ENCODE measurements at regions not wholly inside any gene's neighbourhood (a gene's known extent, or its start where the extent isn't known, plus 50 kb on each side); places are given as distances from the start of the nearest gene placed in this dataset.

GRCh38 chr1:2910211-2910610, 108.7 kb upstream of the TTC34 start:
- intact Hi-C loops (cut with DNase I), result no loop called here
- no peak for DNase-seq

DNA sequence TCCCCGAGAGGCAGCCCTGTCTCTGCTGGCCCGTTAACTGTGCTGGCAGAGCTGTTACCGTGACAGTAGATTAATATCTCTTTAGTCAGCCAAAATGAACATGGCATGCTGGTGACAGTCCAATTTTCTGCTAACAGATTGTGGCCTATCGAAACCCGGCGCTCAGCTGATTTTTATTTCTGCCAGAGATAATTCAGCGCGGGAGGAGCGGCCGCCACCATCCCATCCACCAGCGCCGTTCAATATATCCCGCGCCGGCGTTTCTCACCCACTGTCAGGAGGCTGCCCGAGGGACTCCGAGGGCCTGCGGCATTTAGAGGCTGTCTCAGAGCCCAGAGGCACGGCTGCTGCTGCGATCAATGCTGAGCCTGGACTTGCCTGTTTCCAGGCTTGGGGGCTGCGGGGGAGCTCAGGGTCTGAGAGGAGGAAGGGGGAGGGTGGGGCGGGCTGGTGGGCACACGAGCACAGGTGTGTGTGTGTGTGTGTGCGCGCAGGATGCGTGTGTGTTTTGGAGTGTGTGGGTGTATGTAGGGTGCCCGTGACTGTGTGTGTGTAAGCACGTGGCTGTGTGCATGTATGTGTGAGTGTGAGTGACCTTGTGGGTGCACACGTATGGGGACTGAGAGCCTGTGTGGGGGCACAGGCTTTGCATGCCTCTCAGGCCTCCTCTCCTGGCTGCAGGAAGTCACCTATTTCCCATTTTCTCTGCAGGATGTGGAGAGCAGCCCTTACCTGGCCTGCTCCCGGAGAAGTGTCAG, 109.7 kb upstream of the ACTRT2 start:
- intact Hi-C loops (cut with DNase I), result no loop called here
- DNase-seq, result peak in 2 of 10 donors; percentile 18 to 22

DNA sequence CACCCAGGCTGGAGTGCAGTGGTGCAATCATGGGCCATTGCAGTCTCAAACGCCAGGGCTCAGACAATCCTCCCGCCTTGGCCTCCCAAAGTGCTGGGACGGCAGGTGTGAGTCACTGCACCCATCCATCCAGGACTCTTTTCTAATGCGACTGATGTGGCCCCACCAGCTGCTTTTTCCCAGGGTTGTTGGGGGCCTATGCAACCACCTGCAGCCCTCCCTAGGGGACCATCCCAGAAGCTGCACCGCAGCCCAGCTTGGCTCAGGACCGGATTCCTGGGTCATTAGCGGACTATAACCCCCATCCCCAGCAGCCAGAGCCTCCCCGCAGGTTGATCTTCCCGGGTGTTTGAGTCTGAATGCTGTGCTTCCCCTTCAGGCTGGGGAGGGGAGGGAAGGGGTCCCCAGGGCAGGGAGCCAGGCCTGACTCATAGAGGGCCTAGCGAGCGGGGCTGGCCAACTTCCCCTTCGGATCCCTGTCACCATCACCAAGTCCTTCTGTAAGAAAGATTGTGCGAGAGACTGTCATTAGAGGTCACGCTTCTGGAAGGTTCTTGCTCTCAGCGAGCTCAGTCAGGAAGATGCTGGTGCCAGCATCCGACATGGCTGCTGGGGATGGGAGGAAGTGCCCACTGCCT, 108.7 kb upstream of the ACTRT2 start:
- intact Hi-C loops (cut with DNase I), result no loop called here

DNA sequence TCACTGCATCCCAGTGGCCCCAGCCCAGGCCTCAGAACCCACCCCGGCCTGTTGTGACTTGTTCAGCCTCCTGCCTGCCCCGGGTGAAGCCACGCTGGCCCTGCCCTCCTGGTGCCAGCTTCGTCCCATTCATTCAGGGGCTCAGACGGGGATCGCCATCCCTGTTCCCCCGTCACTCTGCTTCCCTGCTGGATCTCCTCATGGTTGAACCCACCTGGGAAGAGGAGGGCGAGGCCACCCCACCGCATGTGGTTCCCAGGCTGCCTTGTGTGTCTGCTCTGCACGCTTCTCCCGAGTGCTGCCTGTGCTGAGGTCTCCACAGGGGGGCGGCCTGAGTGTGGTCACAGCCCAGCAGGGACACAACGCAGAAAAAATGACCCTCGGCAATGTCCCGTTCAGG, 108.2 kb upstream of the ACTRT2 start:
- DNase-seq, result peak in 1 of 10 donors; percentile 21
- intact Hi-C loops (cut with DNase I), result no loop called here

More for the DNA sequence above, 108.7 kb upstream of the ACTRT2 start:
- DNase-seq, result no peak

DNA sequence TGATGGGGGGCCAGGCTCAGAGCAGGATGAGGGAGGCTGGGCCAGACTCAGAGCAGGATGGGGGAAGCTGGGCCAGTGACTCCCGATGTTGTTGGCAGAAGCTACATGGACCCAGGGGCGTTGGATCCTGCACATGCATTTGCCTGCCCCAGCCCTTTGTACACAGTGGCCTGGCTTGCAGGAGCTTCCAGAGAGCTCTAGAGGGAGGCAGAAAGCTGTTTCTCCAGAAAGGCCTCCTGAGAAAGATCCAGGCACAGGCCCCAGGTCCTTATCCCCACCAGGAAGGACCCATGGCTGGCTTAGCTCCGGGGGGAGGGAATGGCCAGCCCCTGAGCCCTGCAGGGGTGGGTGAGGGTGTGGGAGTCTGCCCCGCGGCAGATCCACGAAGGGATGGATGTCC, 106.6 kb upstream of the ACTRT2 start:
- intact Hi-C loops (cut with DNase I), result no loop called here
- peak in 6 of 10 donors; percentile 15 to 89 (median 43) for DNase-seq

GRCh38 chr1:2916153-2916552, 105.1 kb upstream of the ACTRT2 start:
- intact Hi-C loops (cut with DNase I), result no loop called here
- no peak for DNase-seq

DNA sequence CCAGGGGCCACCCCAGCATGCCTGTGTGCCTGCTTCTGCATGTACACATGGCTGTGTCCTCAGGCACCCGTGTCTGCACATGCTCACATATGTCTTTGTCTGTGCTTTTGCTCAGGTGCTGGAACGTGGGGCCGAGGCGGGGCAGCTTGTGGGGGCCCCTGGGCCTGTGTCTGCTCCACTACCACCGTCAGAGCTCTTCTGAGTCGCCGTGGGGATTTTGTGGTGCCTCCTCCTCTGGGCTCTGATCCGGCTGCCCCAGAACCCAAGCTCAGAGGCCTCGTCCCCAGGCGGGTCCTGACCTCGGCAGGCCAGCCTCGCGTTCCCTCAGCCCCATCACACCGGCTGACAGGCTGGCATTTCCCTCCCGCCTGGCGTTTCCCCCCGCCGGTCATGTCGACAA, 104.6 kb upstream of the ACTRT2 start:
- intact Hi-C loops (cut with DNase I), result no loop called here
- DNase-seq, result no peak

- DNase-seq, result no peak
- intact Hi-C loops (cut with DNase I), result no loop called here
Observed at GRCh38 chr1:2917284-2917683, 104.0 kb upstream of the ACTRT2 start.

DNA sequence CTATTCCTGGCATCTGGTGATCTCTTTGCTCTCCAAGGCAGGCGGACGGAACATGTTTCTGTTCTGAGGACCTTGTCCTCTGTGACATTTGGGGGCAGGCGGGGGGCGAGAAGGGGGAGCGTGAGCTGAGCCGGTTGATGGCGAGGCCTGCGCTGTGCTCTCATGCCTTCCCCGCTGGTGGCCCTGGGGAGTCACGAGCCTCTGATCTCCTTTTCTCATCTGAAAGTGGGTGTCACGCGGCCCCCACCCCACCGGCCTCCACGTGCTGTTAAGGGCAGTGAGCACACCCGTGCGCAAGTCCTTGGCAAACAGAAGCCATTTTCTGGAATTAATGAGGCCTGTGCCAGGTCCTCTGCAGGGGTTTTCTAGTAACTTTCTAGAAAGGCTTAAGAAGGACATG, 102.8 kb upstream of the ACTRT2 start:
- intact Hi-C loops (cut with DNase I), result no loop called here
- DNase-seq, result no peak

- no peak for DNase-seq
- intact Hi-C loops (cut with DNase I), result no loop called here
Observed at GRCh38 chr1:2919841-2920240, 101.4 kb upstream of the ACTRT2 start.

DNA sequence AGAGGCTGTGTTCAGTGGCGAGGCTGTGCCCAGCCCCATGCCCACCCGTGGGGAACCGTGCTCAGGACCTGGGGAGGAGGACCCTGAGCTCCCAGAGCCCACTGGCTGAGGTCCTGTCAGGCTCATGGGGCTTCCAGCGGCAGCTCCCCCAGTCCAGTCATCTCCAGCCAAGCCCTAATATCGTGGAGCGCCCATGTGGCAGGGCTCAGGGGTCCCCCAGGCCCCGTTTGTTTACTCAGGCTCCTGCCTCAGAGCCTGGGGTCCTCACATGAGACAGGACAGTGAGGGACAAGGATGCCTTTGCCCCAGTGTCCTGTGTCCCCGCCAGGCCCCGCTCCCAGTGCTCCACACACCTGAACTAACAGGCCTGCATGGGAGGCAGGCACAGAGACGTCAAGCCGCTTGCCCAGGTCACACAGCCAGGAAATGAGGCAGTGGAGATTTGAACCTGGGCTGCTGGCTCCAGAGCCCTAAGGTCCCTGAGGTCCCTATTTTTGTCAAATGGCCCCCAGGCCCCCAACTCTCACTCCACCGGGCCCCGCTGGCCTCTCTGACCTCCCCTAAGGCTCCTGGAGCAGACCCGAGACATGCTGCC, 100.7 kb upstream of the ACTRT2 start:
- DNase-seq, result no peak
- intact Hi-C loops (cut with DNase I), result no loop called here

DNA sequence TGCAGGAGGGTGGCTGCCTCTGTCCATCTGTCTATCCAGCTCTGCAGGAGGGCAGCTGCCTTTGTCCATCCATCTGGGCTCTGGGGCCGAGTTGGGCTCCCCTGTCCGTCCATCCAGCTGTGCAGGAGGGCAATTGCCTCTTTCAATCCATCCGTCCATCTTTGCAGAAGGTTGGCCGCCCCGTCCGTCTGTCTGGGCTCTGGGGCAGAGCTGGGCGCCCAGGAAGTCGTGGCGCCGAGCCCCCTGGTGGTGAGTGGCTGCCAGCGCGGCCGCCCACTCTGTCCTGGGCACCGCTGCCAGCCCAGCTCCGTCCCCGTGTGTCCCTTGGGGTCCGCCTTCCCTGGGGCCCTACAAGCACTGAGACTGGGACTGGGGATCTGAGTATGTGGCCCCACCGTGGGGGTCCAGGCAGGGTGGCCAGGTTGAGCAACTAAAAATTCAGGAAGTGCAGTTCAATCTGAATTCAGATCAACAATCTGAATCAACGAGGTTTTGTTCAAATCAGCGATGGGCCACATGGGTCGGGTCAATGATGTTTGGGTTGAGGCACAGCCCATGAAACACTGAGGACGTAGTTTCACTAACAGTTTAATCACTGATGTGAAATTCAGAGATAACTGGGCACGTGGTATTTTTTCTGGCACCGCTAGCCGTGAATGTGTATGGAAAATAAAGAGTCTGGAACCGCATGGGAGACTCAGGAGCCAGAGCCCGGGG, 99.1 kb upstream of the ACTRT2 start:
- intact Hi-C loops (cut with DNase I), result no loop called here
- DNase-seq, result peak in 1 of 10 donors; percentile 44

DNA sequence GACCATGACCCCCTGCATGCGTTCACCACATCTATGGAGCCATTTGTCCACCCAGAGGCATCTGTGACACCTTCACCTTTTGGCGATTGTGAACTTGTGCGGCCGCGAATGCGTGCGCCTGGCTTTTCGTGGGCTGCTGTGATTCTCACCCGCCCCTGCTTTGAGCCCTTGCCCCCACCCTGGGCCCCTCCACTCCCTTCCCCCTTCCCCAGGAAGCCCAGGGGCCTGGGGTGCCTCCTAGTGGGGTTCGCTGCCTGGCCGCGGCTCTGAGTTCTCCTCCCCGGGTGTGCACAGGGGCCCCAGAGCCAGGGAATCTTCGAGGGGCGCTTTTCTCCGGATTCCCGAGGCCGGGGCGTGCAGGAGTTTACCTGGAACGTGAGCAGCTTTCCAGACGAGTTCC, 97.9 kb upstream of the ACTRT2 start:
- DNase-seq, result no peak
- intact Hi-C loops (cut with DNase I), result no loop called here

- DNase-seq, result no peak
- intact Hi-C loops (cut with DNase I), result no loop called here
Observed at GRCh38 chr1:2925291-2925690, 96.0 kb upstream of the ACTRT2 start.

GRCh38 chr1:2925918-2926317, 95.3 kb upstream of the ACTRT2 start:
- intact Hi-C loops (cut with DNase I), result no loop called here

GRCh38 chr1:2926447-2927055, 94.7 kb upstream of the ACTRT2 start:
- intact Hi-C loops (cut with DNase I), result no loop called here
- DNase-seq, result no peak

More at GRCh38 chr1:2925918-2926317, 95.3 kb upstream of the ACTRT2 start:
- DNase-seq, result no peak

DNA sequence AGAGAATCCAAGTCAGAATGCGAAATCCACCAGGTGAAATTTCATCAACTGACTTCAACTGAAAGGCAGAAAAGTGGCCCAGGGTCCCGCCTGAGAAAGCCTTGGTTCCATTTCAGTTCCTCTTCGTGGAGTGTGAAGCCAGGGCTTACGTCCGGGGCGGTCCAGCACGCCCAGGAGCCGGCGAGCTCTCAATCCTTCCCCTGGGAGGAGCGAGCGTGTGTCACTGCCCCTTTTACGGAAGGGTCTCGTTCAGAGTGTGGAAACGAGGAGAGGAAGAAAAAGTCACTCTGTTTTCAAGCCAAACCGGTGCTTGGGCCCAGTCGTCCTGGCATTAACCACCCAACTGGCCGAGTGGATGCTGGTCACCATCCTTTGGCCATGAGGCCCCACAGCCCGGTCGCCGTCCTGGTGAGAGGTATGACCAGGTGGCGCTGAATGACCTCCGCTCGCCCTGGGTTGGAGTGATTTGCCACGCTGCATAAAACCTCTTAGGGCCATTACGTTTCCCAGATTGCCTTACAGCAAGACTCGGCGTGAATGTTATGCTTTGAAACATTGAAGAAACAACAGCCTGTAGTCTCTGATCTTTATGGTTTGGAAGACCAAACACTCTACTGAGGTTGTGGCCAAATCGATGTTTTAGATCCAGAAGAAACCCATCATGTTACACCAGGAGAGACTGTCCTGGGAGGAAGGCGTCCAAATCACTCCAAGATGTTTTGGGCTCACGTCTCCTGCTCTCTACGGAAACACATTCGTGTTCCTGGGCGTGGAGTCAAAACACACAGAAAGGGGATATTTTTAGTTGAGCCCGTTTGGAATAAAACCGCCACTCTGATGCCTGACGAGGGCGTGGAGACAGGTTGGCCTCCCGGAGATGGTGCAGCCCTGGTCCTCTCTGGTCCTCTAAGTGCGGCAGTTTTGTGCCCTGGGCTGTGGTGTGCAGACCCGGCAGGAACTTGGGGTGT, 93.6 kb upstream of the ACTRT2 start:
- intact Hi-C loops (cut with DNase I), result no loop called here
- peak in 1 of 10 donors; percentile 23 for DNase-seq

- intact Hi-C loops (cut with DNase I), result no loop called here
- peak in 7 of 10 donors; percentile 35 to 92 (median 53) for DNase-seq
Observed at GRCh38 chr1:2928366-2929325, 92.6 kb upstream of the ACTRT2 start.
